ENCODE measurements at regions not wholly inside any gene's neighbourhood (a gene's known extent, or its start where the extent isn't known, plus 50 kb on each side); places are given as distances from the start of the nearest gene placed in this dataset.
A peak's percentile ranks its signal among the peaks of the same experiment; 100 is the strongest.
"Not testable (repeated sequence)": the region's sequence is repeated elsewhere in the genome, so short reads cannot be mapped to it uniquely, and the experiment has no call there.

- H3K27me3 ChIP-seq: no peaks in the 10 kb centered on the region
- no peaks in the 10 kb centered on the region for H3K9me3 ChIP-seq
- H3K4me1 ChIP-seq: peaks cover 11 to 48% (median 28%) of the 10 kb centered on the region in 4 donors
- WGBS, 5 donors: 84 to 94% (median 92%) methylated on average over 3 of the region's 3 CpGs
- intact Hi-C loops (cut with DNase I; ENCODE audit: low total_unique reads): no loop called here
- no peak overlapping the region for H3K4me3 ChIP-seq
- TF ChIP-seq POLR2AphosphoS5 (IDR thresholded peaks at IDR 0.05): no peak
- TF ChIP-seq POLR2A (IDR thresholded peaks at IDR 0.05): no peak
- no peak for TF ChIP-seq CTCF (IDR thresholded peaks at IDR 0.05)
- H3K36me3 ChIP-seq: peaks cover 0 to 37% (median 29%) of the 10 kb centered on the region in 4 donors
- no peak for DNase-seq
- no peak overlapping the region for H3K27ac ChIP-seq
Observed at GRCh38 chr9:94182532-94182931, 76.6 kb upstream of the ZNF169 start.

GRCh38 chr9:94183240-94183999, 75.7 kb upstream of the ZNF169 start:
- Histone ChIP-seq H3K27ac (no peak overlapping the region), H3K4me1 (peaks cover 3 to 39% (median 20%) of the 10 kb centered on the region in 4 donors), H3K27me3 (no peaks in the 10 kb centered on the region), H3K36me3 (peaks cover 0 to 32% (median 27%) of the 10 kb centered on the region in 4 donors), H3K4me3 (no peak overlapping the region), H3K9me3 (no peaks in the 10 kb centered on the region)
- TF ChIP-seq POLR2AphosphoS5 (IDR thresholded peaks at IDR 0.05) (peak in 1 of 3 donors; percentile 24), CTCF (IDR thresholded peaks at IDR 0.05) (no peak), EP300 (IDR thresholded peaks at IDR 0.05) (no peak), POLR2A (IDR thresholded peaks at IDR 0.05) (no peak)
- intact Hi-C loops (cut with DNase I; ENCODE audit: low total_unique reads): no loop called here
- 83 to 97% (median 95%) methylated on average over 5 of the region's 5 CpGs for WGBS, 5 donors
- no peak for DNase-seq

DNA sequence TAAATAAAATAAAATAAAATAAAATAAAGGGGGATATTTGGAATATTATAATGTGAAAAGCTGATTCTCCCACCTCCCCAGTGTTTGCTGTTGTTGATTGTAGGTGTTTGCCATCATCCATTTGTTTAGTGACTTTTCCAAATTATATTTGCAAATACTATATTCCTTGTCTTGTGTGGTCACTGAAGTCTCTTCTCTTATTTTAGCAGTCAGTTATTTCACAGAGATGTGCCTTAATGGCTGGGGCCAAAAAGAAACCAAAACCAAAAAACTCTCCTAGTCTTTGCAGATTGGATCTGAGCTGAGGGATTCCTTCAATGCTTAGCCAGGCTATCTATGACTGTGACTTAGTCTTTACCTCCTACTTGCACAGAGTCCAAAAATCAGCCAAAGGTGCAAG, 70.9 kb upstream of the ZNF169 start:
- Histone ChIP-seq H3K4me1 (peaks cover 0 to under 1% (median 0%) of the 10 kb centered on the region in 4 donors), H3K4me3 (no peak overlapping the region), H3K27me3 (no peaks in the 10 kb centered on the region), H3K9me3 (peaks cover 0 to 9% (median 7%) of the 10 kb centered on the region in 4 donors), H3K27ac (no peak overlapping the region), H3K36me3 (peaks cover 0 to 31% (median 20%) of the 10 kb centered on the region in 4 donors)
- intact Hi-C loops (cut with DNase I; ENCODE audit: low total_unique reads): no loop called here
- TF ChIP-seq CTCF (IDR thresholded peaks at IDR 0.05) (no peak), EP300 (IDR thresholded peaks at IDR 0.05) (no peak), POLR2AphosphoS5 (IDR thresholded peaks at IDR 0.05) (no peak), POLR2A (IDR thresholded peaks at IDR 0.05) (no peak)
- no peak for DNase-seq

DNA sequence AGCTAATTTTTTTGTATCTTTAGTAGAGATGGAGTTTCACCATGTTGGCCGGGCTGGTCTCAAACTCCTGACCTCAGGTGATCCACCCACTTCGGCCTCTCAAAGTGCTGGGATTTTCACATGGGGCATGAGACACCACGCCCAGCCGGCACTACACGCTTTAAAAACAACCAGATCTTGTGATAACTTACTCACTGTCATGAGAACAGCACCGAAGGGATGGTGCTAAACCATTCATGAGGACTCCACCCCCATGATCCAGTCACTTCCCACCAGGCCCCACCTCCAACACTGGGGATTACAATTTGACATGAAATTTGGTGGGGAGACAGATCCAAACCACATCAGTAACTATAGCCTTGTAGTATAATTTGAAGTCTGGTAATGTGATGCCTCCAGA, 67.4 kb upstream of the ZNF169 start:
- intact Hi-C loops (cut with DNase I; ENCODE audit: low total_unique reads); H3K27me3 ChIP-seq; DNase-seq; H3K4me3 ChIP-seq; H3K27ac ChIP-seq; H3K4me1 ChIP-seq: not testable (repeated sequence)
- peaks cover 0 to 20% (median 11%) of the 10 kb centered on the region in 4 donors for H3K36me3 ChIP-seq
- H3K9me3 ChIP-seq: peaks cover 5 to 35% (median 20%) of the 10 kb centered on the region in 4 donors
- WGBS, 5 donors: 86 to 98% (median 98%) methylated on average over 6 of the region's 6 CpGs

- TF ChIP-seq POLR2A (IDR thresholded peaks at IDR 0.05) (no peak), EP300 (IDR thresholded peaks at IDR 0.05) (no peak), CTCF (IDR thresholded peaks at IDR 0.05) (no peak), POLR2AphosphoS5 (IDR thresholded peaks at IDR 0.05) (no peak)
- intact Hi-C loops (cut with DNase I; ENCODE audit: low total_unique reads): no loop called here
- Histone ChIP-seq H3K36me3 (peaks cover 0 to 14% (median 5%) of the 10 kb centered on the region in 4 donors), H3K9me3 (peaks cover 0 to 29% (median 14%) of the 10 kb centered on the region in 4 donors), H3K27ac (no peak overlapping the region), H3K27me3 (no peaks in the 10 kb centered on the region), H3K4me1 (no peaks in the 10 kb centered on the region), H3K4me3 (no peak overlapping the region)
- DNase-seq: no peak
- WGBS, 5 donors: 93 to 100% (median 96%) methylated on average over 3 of the region's 3 CpGs
Observed at GRCh38 chr9:94198414-94198813, 60.7 kb upstream of the ZNF169 start.
